Muscle of back (tissue), 3 donors: ENCODE measurements at regions not wholly inside any gene's neighbourhood (a gene's known extent, or its start where the extent isn't known, plus 50 kb on each side); places are given as distances from the start of the nearest gene placed in this dataset.

Experiments used
- DNase-seq, 3 donors: peaks; one replicate each; pipeline versions ENCODE4 v3.0.0 to v3.0.0-alpha.2; 2013

DNA sequence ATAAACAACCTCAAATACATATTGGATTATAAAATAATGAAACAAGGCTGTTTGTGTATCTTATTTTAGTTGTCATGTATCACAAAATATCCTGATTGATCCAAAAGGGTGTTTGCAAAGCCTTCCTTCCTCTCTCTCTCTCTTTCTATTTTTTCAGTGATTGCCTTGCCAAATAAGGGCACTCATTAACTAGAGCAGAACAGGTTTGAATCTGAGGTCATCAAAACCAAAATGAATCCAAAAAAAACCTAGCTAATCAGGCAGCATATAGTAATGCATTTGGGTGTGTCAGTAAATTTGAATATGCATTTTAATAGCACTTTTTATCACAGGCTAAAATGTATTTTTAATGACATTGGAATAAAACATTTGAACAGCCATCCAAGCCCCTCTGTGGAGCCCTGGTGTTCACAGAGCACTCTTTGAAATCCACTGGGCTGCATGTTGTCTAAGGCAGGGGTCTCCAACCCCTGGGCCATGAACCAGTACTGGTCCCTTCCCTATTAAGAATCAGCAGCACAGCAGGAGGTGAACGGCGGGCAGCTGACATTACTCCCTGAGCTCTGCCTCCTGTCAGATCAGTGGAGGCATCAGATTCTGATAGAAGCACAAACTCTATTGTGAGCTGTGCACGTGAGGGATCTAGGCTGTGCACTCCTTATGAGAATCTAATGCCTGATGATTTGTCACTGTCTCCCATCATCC, 171.8 kb upstream of the RAI14 start:
- DNase-seq, result no peak

DNA sequence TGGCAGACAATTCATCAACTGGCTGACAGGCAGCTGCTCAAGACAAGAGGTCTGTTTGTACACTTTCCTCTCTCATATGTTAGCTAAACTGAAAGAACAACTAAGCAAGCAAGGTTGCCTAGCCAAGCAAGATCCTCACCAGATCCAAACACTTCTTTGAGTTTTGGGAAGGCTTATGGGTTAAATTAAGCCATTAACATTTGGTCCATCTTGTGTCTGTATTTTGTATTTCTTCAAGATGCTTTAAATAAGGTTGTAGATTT, 170.4 kb upstream of the RAI14 start:
- no peak for DNase-seq

DNA sequence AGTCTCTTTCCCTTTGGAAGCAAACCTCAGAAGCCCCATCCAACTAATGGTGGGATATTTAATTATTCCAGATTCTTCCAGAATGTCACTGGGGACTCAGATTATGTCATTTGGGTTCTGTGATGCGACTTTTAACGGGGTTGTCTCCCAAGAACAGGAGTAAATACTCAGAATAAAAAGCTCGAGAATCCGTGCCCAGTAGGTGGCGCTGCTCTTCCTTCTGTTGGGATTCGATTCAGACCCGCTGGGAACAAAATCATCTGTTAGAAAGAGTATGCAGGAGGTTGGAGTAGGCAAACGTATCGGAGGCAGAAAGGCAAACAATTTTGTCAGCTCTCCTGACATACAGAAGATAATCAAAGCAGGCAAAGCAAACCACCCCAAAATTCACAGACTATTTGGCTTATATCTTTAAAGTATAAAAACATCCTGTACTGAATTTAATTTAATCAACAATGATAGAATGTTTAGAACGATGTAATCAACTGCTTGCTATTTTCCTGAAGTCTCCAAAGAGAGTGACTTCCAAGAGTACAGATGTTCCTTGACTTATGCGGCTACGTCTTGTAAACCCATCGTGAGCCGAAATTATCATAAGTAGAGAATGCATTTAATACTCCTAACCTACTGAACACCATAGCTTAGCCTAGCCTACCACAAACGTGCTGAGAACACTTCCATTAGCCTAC, 169.8 kb upstream of the RAI14 start:
- DNase-seq, result peak; percentile 88 to 93 (median 92)

DNA sequence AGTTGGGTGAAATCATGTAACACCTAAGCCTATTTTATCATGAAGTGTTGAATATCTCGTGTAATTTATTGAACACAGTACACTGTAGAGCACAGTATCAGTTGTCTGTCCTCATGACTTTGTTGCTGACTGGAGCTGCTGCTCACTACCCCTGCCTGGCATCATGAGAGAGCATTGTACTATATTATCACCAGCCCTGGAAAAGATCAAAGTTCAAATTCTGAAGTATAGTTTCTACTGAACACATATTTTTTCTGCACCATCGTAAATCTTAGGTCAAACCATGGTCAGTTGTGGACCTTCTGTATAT, 169.3 kb upstream of the RAI14 start:
- DNase-seq, result no peak

DNA sequence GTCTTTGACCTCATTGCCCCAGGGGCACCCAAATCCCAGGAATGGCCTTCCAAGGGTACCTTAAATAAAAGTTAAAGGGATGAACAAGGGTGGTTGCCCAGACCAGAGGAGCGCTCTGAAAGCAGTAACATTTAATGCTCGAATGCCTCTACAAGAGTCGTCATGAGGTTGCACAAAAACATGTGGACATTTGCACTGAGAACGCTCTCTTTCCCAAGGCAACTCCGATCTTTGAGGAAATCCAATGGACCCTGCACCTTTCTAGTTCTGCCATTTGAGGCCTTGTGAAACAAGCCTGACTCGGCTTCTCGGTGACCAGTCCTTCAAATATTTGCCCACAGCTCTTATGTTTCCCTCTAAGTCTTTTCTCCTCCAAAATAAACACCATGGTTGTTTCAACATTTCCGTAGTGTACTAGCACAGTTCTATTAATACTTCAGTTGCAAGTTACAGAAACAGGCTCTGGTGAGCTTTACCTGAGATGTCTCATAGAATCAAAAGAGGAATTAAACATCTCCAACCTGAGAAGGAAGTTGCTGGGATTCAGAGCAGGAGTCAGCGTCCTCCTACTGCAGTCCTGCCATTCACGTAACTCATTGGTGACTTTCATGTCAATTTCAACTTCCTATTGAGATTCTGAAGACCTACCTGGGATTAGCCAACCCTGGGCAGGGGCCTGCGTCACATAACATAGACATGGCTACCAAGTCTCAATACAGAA, 168.8 kb upstream of the RAI14 start:
- peak in 1 of 3 donors; percentile 69 for DNase-seq

DNA sequence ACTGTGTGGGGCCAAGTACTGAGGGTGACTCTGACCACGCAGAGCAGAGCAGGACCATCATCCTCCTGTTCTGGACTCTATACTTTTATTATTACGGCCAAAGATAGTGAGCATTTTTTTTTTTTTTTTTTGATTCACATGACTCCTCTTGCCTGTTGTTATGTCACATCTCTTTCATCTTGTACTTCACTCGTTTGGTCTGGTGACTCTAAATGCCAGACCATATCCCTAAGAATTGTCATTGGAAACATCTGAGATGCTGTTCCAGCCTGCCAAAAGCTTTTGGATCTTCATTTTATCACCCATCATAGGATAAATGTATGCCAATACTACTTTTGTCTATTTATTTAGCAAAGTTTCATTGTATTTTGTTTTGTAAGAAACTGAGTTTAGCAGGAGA, 168.2 kb upstream of the RAI14 start:
- no peak for DNase-seq

DNA sequence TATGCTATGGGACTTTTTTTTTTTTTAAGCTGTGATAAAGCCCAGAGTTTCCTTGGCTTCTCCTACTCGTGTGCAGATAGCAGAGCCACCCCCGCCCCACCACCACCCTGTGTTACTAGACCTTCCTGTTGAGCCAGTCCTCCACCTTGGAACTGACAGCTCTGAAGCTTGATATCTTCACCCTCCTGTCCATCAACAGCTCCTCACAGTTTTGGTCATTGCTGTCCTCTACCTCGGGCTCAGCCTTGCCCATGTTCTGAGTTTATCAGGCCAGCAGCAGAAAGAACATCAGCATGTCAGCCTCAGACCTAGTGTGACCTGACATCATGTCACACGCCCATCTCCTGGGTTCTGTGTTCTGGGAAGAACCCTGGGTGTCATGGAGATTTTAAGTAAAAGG, 167.1 kb upstream of the RAI14 start:
- DNase-seq, result no peak

DNA sequence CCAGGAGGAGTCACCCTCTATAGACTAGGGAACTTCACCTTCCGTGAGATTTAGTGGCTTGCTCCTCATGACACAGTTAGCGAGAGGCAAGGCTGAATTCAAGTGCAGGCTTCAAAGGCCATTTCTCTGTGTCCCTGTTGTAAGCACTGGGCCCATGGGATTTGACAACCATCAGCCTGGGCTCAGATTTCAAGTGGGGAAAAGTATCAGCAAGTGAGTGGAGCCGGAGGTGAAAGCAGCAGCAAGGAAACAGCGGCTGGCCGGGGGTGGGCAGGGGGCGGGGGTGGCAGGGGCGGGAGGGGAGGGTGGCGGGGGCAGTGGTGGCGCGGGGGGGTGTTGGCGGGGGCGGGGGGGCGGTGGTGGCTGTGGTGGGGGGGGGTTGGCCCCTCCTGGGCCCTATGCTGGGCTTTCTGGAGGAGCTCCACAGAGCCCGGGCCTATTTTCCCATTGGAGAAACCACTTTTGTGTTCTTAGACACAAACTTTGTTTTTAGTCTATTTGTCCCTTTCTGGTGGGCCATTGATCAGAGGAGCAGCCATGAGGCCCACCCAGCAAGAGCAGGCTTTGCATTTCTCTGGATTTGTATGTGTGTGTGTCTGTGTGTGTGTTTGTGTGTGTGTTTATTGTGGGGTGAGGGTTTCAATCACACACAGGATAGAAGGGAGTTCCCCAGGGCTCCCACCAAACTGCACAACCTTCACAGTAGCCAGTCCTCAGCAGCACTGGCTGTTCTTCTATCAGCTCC, 165.4 kb upstream of the RAI14 start:
- DNase-seq, result no peak

DNA sequence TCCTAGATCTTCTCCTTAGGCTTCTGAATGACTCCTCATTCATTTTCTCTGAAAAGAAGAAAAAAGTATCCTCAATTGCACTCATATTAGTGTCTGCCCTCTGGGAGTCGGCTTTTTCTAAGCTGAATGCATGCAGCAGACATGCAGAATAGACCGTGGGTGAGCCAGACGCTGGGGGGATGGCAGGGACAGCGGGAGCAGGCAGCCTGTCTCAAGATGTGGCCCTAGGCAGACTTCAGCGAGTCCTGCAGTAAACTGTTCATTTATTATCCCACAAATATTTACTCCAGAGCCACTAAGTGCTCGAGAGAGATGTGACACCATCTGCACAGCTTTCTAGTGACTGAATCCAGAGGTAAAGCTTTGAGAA, 164.9 kb upstream of the RAI14 start:
- no peak for DNase-seq

DNA sequence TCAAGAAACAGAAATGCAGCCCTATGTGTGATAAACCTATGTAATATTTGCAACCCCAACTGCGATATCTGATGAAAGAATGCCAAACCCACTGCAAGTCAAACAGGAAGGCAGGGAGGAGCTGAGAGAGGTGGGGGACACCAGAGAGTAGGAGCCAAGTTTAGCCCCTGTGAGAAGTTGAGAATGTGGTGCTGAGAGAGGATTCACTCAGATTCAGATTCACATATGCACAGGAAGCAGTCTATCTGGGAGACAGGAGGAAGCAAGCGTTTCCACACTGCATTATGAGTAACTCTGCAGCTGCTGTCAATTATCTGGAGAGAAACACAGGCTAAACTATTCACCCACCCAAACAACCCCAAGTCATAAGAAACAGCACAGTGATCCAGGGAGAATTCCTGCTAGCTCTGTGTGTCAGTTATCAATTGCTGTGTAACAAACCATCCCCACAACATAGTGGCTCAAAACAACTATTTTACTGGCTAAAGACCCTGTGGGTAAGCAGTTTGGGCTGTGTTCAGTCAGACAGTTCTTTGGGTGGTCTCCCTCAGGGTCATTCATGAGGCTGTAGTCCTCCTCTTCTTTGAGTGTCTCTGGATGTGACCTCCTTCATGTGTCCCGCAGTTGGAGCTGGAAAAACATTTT, 161.9 kb upstream of the RAI14 start:
- peak in 1 of 3 donors; percentile 82 for DNase-seq

DNA sequence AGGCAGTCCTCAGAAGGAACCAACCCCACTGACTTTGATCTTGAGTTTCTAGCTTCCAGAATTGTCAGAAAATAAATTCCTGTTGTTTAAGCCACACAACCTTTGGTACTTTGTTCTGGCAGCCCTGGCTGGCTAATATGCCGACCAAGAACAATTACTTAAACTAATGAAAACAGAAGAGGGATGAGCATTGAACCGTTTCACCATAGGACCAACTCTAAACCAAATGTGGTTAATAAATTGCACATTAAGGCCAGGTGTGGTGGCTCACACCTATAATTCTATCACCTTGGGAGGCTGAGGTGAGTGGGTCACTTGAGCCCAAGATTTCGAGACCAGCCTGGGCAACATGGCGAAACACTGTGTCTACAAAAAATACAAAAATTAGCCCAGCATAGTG, 160.9 kb upstream of the RAI14 start:
- no peak for DNase-seq

DNA sequence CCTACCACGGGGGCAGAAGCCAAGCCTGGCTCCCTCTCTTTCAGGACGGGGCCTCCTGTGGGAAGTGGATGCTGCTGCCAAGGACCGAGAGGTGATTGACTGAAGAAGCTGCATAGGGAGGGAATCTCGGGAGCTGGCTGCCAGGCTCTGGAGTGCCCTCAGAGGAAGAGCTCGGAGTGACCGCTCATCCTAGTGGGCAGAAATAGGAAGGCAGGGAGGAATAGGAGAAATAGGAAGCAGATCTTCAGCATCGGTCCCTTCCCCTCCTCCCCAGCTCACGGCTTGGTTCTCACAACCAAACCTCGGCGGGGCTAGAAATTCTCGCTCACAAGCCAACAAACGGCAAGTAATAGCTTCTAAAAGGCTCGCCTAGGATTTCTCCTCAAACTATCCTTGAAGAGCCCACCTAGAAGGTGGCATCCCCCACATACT, 159.9 kb upstream of the RAI14 start:
- DNase-seq, result no peak

DNA sequence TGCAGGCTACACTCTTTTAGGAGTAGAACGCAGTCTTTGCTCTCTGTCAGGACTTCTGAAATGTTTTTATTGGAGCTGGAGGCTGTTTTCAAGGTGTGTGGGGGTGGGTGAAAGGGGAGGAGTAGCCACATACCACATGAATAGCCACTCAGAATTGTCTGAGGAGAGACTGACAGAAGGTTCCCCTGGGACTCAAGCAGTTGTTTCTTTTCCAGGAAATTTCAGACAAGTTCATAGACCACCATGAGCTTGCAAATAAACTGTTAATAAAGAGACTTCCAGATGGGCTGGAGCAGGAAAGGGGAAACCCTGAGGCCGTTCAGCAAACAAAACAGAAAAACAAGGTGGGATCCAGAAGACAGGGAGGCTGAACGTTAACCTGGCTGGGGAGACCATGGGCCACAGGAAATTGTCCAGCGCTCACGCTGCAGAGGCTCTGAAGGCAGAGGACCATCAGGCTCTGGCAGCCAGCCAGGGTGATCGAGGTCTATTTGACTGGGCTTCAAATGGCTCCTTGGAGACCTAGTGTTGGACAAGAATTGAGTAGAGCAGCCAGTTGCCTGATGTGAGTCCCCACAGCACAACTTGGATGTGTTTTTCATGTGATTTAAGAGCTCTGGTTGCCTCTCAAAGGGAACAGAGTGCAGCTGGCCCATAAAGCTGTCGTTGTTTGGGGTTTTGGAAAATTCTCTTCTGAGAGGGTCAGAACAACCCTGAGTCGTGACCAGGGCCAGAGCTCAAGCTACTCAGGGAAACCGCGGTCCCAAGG, 159.2 kb upstream of the RAI14 start:
- DNase-seq, result peak; percentile 83 to 98 (median 92)

DNA sequence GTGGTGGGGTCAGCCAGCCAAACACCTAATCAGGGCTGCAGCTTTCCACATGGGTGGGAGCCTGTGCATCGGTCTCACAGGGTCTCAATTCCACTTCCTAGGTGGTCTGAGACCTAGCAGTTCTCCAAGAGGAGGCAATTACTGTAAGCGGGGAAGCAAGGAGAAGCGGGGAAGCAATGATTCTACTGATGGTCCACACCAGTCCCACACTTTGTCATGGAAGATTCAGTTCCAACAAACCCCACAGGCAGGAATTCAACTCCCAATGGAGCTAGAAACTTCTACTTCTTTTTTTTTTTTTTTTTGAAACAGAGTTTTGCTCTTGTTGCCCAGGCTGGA, 158.7 kb upstream of the RAI14 start:
- no peak for DNase-seq

DNA sequence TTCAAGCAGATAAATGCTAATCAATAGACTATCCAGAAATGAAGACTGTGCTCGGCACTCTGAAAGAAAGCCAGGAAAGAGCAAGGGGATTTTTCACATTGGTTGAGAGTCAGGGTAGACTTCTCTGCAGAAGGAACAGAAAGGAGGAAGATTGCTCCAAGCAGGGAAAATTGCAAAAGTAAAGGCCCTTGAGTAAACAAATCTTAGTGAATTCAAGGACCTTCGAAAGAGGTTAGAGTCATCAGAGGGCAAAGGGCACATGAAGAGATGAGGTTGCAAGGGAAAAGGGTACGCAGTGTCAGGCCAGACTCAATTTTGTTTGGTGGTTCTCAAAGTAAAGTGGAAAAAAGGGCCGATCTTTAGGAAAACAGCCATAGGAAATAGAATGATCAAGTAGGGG, 157.6 kb upstream of the RAI14 start:
- no peak for DNase-seq

DNA sequence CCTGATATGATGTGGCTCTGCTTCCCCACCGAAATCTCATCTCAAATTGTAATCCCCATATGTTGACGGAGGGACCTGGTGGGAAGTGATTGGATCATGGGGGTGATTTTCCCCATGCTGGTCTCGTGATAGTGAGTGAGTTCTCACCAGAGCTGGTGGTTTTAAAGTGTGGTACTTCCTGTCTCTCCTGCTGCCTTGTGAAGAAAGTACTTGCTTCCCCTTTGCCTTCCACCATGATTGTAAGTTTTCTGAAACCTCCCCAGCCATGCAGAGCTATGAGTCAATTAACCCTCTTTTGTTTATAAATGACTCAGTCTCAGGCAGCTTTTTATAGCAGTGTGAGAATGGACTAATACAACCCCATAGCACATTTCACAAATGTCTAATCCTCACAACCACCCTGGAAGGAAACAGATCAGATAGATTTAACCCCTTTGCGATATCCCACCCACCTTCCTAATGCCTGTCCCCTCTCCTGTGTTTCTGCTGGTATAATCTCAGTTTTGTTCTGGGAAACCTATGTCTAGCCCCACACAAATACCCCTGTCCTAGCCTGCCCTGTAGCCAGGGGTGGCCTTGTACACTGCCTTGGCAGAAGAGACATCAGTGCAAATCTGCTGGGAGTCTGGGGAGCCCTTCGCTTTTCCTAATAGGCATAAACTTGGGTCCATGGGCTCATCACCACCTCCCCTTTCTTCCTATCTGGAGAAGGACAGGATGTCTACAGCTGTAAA, 157.0 kb upstream of the RAI14 start:
- peak in 1 of 3 donors; percentile 35 for DNase-seq

DNA sequence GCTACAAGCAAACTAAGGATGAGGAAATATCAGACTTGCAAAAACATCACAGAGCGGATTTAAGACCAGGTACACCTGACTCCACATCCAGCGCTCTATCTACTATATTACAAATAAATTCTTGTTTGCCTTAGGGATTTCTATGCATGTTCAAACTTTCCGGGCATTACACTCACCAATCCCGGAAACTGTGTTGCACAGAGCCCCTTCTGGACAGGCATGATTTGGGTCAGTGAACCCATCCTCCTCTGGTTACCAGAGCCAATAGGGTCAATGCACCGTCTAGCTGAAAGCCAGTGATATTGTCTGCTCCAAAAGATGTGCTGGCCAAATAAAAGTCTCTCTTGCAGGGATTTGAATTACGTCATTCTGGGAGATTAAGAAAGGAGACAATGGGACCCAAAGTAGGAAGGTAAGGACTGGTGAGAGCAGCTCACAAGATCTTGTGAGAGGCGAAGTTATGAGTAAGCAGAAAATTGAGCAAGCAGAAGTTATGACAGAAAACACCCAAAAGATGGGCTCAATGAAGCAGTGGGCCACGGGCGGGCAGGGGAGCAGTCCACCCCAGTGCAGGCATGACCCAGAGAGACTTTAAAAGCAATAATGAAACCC, 155.8 kb upstream of the RAI14 start:
- no peak for DNase-seq

DNA sequence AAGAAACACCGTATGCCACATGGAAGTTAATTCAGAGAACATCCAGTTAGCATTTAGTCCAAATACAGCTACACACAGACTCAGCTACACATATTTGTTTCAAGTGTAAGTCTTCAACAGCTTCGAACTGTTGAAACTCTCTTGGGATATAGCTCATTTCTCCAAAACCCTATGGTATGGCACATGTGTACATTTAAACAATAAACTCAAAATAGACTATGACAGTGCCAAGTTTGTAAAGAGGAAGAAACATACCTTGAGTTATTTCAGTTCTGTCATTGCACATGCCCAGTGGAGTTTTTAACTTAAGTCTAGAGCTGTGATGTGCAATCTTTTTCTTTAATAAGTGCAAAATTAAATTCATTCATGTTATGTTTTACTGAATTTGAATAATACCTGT, 155.1 kb upstream of the RAI14 start:
- DNase-seq, result no peak

DNA sequence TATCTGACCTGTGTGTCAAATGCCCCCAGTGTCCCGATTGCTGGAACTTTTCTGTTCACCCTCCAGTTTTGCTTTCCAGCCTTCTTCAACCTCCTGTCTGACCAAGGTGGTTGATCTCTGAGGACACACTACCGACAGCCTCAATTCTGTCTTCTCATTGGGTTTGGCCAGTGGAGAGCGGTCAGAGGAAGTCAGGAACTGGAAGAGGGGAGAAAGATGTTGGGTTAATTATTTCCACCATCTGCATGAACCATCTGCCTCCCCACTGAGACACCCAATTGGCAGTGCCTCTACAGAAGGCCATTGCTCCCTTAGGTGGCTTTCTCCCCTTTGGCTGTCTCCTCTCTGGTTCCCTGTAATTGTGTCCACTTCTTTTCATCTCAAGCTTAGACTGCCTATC, 154.3 kb upstream of the RAI14 start:
- no peak for DNase-seq

DNA sequence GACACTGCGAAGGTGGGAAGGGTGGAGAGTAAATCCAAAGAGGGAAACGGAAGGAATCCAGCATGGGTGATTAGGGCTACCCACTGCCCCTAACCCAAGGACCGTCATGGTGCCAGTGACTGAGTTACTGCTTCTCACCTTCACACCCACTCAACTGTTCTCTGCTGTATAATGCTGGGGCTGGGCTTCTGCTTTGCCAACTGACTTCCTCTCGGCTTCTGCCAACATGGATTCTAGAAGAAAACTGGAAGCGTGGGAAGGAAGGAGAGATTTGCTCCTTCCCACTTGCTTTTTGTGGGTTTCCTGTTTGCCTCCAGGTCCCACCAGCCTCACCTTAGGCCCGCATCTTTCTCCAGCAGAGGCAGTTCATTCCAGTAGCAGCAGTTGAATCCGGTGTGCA, 153.5 kb upstream of the RAI14 start:
- no peak for DNase-seq
